ENCODE measurements at regions not wholly inside any gene's neighbourhood (a gene's known extent, or its start where the extent isn't known, plus 50 kb on each side); places are given as distances from the start of the nearest gene placed in this dataset.

GRCh38 chr13:103941506-103942140 lies 875.4 kb upstream of the SLC10A2 start:
- H3K27ac ChIP-seq (ENCODE audit: low read depth, low read length, poor library complexity, severe bottlenecking): no peak overlapping the region
- no peak for TF ChIP-seq EZH2 (IDR thresholded peaks at IDR 0.05; ENCODE audit: borderline replicate concordance, low read length)
- no peak for TF ChIP-seq CTCF (IDR thresholded peaks at IDR 0.05; ENCODE audit: low read length)
- no peak overlapping the region for H3K4me2 ChIP-seq (ENCODE audit: low read length)
- no peaks in the 10 kb centered on the region for H3K9me3 ChIP-seq (ENCODE audit: low read length)
- no peaks in the 10 kb centered on the region for H3K79me2 ChIP-seq (ENCODE audit: insufficient read depth, low read length)
- no peak overlapping the region for H2AFZ ChIP-seq (ENCODE audit: low read length)
- H3K4me1 ChIP-seq (ENCODE audit: insufficient read depth, low read length, severe bottlenecking): no peaks in the 10 kb centered on the region
- no peak overlapping the region for H3K4me3 ChIP-seq (ENCODE audit: low read depth, low read length, poor library complexity, severe bottlenecking)
- H3K27me3 ChIP-seq (ENCODE audit: insufficient read depth, low read length): no peaks in the 10 kb centered on the region
- no peaks in the 10 kb centered on the region for H3K36me3 ChIP-seq (ENCODE audit: insufficient read depth, low read length)
- no peaks in the 10 kb centered on the region for H3F3A ChIP-seq (ENCODE audit: insufficient read depth, low read length)
- H3K9me2 ChIP-seq (ENCODE audit: low read depth, low read length): no peaks in the 10 kb centered on the region; the same call in 1 of the 2 replicates
- no peak overlapping the region for H3K9ac ChIP-seq (ENCODE audit: low read length)
- H4K20me1 ChIP-seq (ENCODE audit: insufficient read depth, low read length): no peaks in the 10 kb centered on the region

GRCh38 chr13:103935117-103935516 lies 868.9 kb upstream of the SLC10A2 start:
- TF ChIP-seq CTCF (IDR thresholded peaks at IDR 0.05; ENCODE audit: low read length): no peak
- TF ChIP-seq EZH2 (IDR thresholded peaks at IDR 0.05; ENCODE audit: borderline replicate concordance, low read length): no peak
- H3K9ac ChIP-seq (ENCODE audit: low read length): no peak overlapping the region
- no peaks in the 10 kb centered on the region for H3K4me1 ChIP-seq (ENCODE audit: insufficient read depth, low read length, severe bottlenecking)
- H3K9me3 ChIP-seq (ENCODE audit: low read length): no peaks in the 10 kb centered on the region; the same call in 1 of the 2 replicates
- H3K27me3 ChIP-seq (ENCODE audit: insufficient read depth, low read length): no peaks in the 10 kb centered on the region
- H4K20me1 ChIP-seq (ENCODE audit: insufficient read depth, low read length): no peaks in the 10 kb centered on the region
- H3F3A ChIP-seq (ENCODE audit: insufficient read depth, low read length): no peaks in the 10 kb centered on the region
- H3K4me2 ChIP-seq (ENCODE audit: low read length): no peak overlapping the region
- no peaks in the 10 kb centered on the region for H3K36me3 ChIP-seq (ENCODE audit: insufficient read depth, low read length)
- no peak overlapping the region for H3K4me3 ChIP-seq (ENCODE audit: low read depth, low read length, poor library complexity, severe bottlenecking)
- H3K79me2 ChIP-seq (ENCODE audit: insufficient read depth, low read length): no peaks in the 10 kb centered on the region
- no peak overlapping the region for H3K27ac ChIP-seq (ENCODE audit: low read depth, low read length, poor library complexity, severe bottlenecking)
- no peak overlapping the region for H2AFZ ChIP-seq (ENCODE audit: low read length)
- H3K9me2 ChIP-seq (ENCODE audit: low read depth, low read length): no peaks in the 10 kb centered on the region

- Histone ChIP-seq H4K20me1 (ENCODE audit: insufficient read depth, low read length) (no peaks in the 10 kb centered on the region), H3K4me2 (ENCODE audit: low read length) (no peak overlapping the region), H3K27ac (ENCODE audit: low read depth, low read length, poor library complexity, severe bottlenecking) (no peak overlapping the region), H3K4me3 (ENCODE audit: low read depth, low read length, poor library complexity, severe bottlenecking) (no peak overlapping the region), H3K9me2 (ENCODE audit: low read depth, low read length) (no peaks in the 10 kb centered on the region), H3K9ac (ENCODE audit: low read length) (no peak overlapping the region), H3K4me1 (ENCODE audit: insufficient read depth, low read length, severe bottlenecking) (no peaks in the 10 kb centered on the region), H3F3A (ENCODE audit: insufficient read depth, low read length) (no peaks in the 10 kb centered on the region), H3K79me2 (ENCODE audit: insufficient read depth, low read length) (no peaks in the 10 kb centered on the region), H3K9me3 (ENCODE audit: low read length) (no peaks in the 10 kb centered on the region; the same call in 1 of the 2 replicates), H2AFZ (ENCODE audit: low read length) (no peak overlapping the region), H3K27me3 (ENCODE audit: insufficient read depth, low read length) (no peaks in the 10 kb centered on the region), H3K36me3 (ENCODE audit: insufficient read depth, low read length) (no peaks in the 10 kb centered on the region)
- no peak for TF ChIP-seq EZH2 (IDR thresholded peaks at IDR 0.05; ENCODE audit: borderline replicate concordance, low read length)
- no peak for TF ChIP-seq CTCF (IDR thresholded peaks at IDR 0.05; ENCODE audit: low read length)
Observed at GRCh38 chr13:103931885-103932284, 865.7 kb upstream of the SLC10A2 start.
